ENCODE measurements at regions not wholly inside any gene's neighbourhood (a gene's known extent, or its start where the extent isn't known, plus 50 kb on each side); places are given as distances from the start of the nearest gene placed in this dataset.

GRCh38 chr4:30495251-30495650, 224.9 kb upstream of the PCDH7 start:
- no peak for TF ChIP-seq CTCF (IDR thresholded peaks at IDR 0.05)
- POLR2A ChIA-PET: no interaction called here
- Mint-ChIP-seq H3K4me3 (no peak overlapping the region), H3K27ac (no peak overlapping the region), H3K9me3 (peaks cover 2% of the 10 kb centered on the region), H3K27me3 (no peaks in the 10 kb centered on the region), H3K36me3 (ENCODE audit: low read depth) (no peaks in the 10 kb centered on the region), H3K4me1 (ENCODE audit: low read depth) (no peaks in the 10 kb centered on the region)
- CTCF ChIA-PET: no interaction called here
- intact Hi-C loops (cut with micrococcal nuclease): no loop called here
- DNase-seq (no peak), ATAC-seq (no peak)

- H3K4me1 Mint-ChIP-seq (ENCODE audit: low read depth): no peaks in the 10 kb centered on the region
- POLR2A ChIA-PET: no interaction called here
Measured at GRCh38 chr4:30495651-30496310, 224.4 kb upstream of the PCDH7 start.

GRCh38 chr4:30511751-30512150, 208.4 kb upstream of the PCDH7 start:
- H3K27me3 Mint-ChIP-seq: no peaks in the 10 kb centered on the region
- DNase-seq (no peak), ATAC-seq (no peak)
- peaks cover 7% of the 10 kb centered on the region for H3K9me3 Mint-ChIP-seq
- TF ChIP-seq CTCF (IDR thresholded peaks at IDR 0.05): no peak
- ChIA-PET CTCF (no interaction called here), POLR2A (no interaction called here)
- H3K27ac Mint-ChIP-seq: no peak overlapping the region
- no peaks in the 10 kb centered on the region for H3K4me1 Mint-ChIP-seq (ENCODE audit: low read depth)
- H3K36me3 Mint-ChIP-seq (ENCODE audit: low read depth): no peaks in the 10 kb centered on the region
- intact Hi-C loops (cut with micrococcal nuclease): no loop called here
- no peak overlapping the region for H3K4me3 Mint-ChIP-seq

More at GRCh38 chr4:30495651-30496310, 224.4 kb upstream of the PCDH7 start:
- ATAC-seq: no peak
- Mint-ChIP-seq H3K4me3 (no peak overlapping the region), H3K36me3 (ENCODE audit: low read depth) (no peaks in the 10 kb centered on the region), H3K9me3 (peaks cover 5% of the 10 kb centered on the region), H3K27me3 (no peaks in the 10 kb centered on the region), H3K27ac (no peak overlapping the region)
- intact Hi-C loops (cut with micrococcal nuclease): no loop called here
- TF ChIP-seq CTCF (IDR thresholded peaks at IDR 0.05): no peak
- CTCF ChIA-PET: no interaction called here
- DNase-seq: no peak

- DNase-seq: no peak
- no peaks in the 10 kb centered on the region for H3K4me1 Mint-ChIP-seq (ENCODE audit: low read depth)
- H3K27ac Mint-ChIP-seq: no peak overlapping the region
- peaks cover 12% of the 10 kb centered on the region for H3K9me3 Mint-ChIP-seq
- intact Hi-C loops (cut with micrococcal nuclease): no loop called here
- no peaks in the 10 kb centered on the region for H3K27me3 Mint-ChIP-seq
- no peak for ATAC-seq
- ChIA-PET CTCF (no interaction called here), POLR2A (no interaction called here)
- no peak for TF ChIP-seq CTCF (IDR thresholded peaks at IDR 0.05)
- H3K4me3 Mint-ChIP-seq: no peak overlapping the region
- H3K36me3 Mint-ChIP-seq (ENCODE audit: low read depth): no peaks in the 10 kb centered on the region
Measured at GRCh38 chr4:30518211-30518610, 202.0 kb upstream of the PCDH7 start.

- POLR2A ChIA-PET: interaction anchor here (0.6 kb wide), 1 partner anchor 354 kb away, joined by 3 read pairs; no protein-coding TSS in a partner anchor
- H3K36me3 Mint-ChIP-seq (ENCODE audit: low read depth): no peaks in the 10 kb centered on the region
Measured at GRCh38 chr4:30525662-30526315, 194.4 kb upstream of the PCDH7 start.

More at GRCh38 chr4:30525662-30526315, 194.4 kb upstream of the PCDH7 start:
- no peak for TF ChIP-seq CTCF (IDR thresholded peaks at IDR 0.05)
- ATAC-seq: no peak
- no peaks in the 10 kb centered on the region for H3K27me3 Mint-ChIP-seq
- peaks cover 13% of the 10 kb centered on the region for H3K9me3 Mint-ChIP-seq
- H3K4me3 Mint-ChIP-seq: no peak overlapping the region
- H3K27ac Mint-ChIP-seq: no peak overlapping the region
- no peaks in the 10 kb centered on the region for H3K4me1 Mint-ChIP-seq (ENCODE audit: low read depth)
- intact Hi-C loops (cut with micrococcal nuclease): no loop called here
- DNase-seq: no peak
- CTCF ChIA-PET: no interaction called here

Data from activated CD8-positive, alpha-beta T cell treated with anti-CD3 and anti-CD28 coated beads for 36 hours (primary cell).